22Rv1 (cell line): ENCODE measurements at regions not wholly inside any gene's neighbourhood (a gene's known extent, or its start where the extent isn't known, plus 50 kb on each side); places are given as distances from the start of the nearest gene placed in this dataset.

Experiments used
- ZFX ChIP-seq: fragments of 450-650 bp; IDR thresholded peaks from 2 replicates; pipeline ENCODE4 v1.6.1; 2017; ENCODE audit warnings: antibody characterized with exemption, borderline replicate concordance
- TF ChIP-seq, protein P1 (sequence below): fragments of 450-650 bp; IDR thresholded peaks from 2 replicates; pipeline ENCODE4 v1.5.1; 2017; ENCODE audit warnings: mild to moderate bottlenecking

DNA sequence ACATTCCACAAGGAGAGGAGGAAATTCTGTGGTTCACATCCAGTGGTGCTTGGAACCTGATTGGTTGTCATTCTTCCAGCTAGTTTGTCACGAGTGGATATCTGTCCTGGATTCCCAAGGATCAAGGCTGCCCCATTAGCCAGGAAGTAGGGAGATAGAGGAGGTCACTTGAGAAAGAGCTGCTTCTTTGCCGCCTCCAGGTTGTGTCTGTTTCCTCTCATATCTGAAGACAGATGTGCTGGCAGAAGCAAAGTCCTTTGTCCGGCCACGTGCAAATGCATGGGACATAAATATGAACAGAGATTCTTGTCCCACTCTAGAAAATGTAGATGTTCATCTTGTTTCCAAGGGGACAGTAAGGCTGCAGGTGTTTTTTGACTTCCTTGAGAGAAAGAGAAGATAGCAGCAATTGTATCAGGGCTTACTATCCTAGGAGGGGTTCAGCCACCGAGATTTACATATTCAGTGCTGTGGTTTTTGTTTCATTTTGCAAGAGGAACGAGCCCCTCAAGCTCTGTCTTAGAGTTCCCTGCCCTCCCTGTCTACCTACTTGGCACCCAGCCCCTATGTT, 174.4 kb downstream of the RPIA start:
- TF ChIP-seq, protein P1, sequence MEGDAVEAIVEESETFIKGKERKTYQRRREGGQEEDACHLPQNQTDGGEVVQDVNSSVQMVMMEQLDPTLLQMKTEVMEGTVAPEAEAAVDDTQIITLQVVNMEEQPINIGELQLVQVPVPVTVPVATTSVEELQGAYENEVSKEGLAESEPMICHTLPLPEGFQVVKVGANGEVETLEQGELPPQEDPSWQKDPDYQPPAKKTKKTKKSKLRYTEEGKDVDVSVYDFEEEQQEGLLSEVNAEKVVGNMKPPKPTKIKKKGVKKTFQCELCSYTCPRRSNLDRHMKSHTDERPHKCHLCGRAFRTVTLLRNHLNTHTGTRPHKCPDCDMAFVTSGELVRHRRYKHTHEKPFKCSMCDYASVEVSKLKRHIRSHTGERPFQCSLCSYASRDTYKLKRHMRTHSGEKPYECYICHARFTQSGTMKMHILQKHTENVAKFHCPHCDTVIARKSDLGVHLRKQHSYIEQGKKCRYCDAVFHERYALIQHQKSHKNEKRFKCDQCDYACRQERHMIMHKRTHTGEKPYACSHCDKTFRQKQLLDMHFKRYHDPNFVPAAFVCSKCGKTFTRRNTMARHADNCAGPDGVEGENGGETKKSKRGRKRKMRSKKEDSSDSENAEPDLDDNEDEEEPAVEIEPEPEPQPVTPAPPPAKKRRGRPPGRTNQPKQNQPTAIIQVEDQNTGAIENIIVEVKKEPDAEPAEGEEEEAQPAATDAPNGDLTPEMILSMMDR: no peak
- TF ChIP-seq ZFX: no peak
